ENCODE measurements at regions not wholly inside any gene's neighbourhood (a gene's known extent, or its start where the extent isn't known, plus 50 kb on each side); places are given as distances from the start of the nearest gene placed in this dataset.

- no peaks in the 10 kb centered on the region for H3K9me3 ChIP-seq
- DNase-seq: no peak
- TF ChIP-seq EP300 (IDR thresholded peaks at IDR 0.05; ENCODE audit: low read depth) (no peak), POLR2AphosphoS5 (IDR thresholded peaks at IDR 0.05) (no peak), CTCF (IDR thresholded peaks at IDR 0.05) (no peak), POLR2A (IDR thresholded peaks at IDR 0.05) (no peak)
- no peaks in the 10 kb centered on the region for H3K36me3 ChIP-seq
- WGBS, 2 donors (ENCODE audit: low coverage in 1 of 2): 57 to 80% methylated on average over 1 to 4 of the region's 4 CpGs
- intact Hi-C loops (cut with DNase I; ENCODE audit: low total_unique reads): no loop called here
- no peaks in the 10 kb centered on the region for H3K27me3 ChIP-seq
- H3K4me1 ChIP-seq: peaks cover 0 to 7% (median 0%) of the 10 kb centered on the region in 4 donors
- in situ Hi-C loops (cut with MboI; ENCODE audit: low pct_ligation_motif_present in 1 of 4, low pct_unique_long_range_greater_than_20kb in 1 of 4, low sequenced_read_pairs in 3 of 4): no loop called here
- no peak overlapping the region for H3K27ac ChIP-seq
- H3K4me3 ChIP-seq: no peak overlapping the region
Observed at GRCh38 chr6:134415656-134416055, 97.7 kb upstream of the SGK1 start.

GRCh38 chr6:134415194-134415593 is 97.3 kb upstream of the SGK1 start:
- H3K4me1 ChIP-seq: peaks cover 0 to 7% (median 0%) of the 10 kb centered on the region in 4 donors
- intact Hi-C loops (cut with DNase I; ENCODE audit: low total_unique reads) (no loop called here), in situ Hi-C loops (cut with MboI; ENCODE audit: low pct_ligation_motif_present in 1 of 4, low pct_unique_long_range_greater_than_20kb in 1 of 4, low sequenced_read_pairs in 3 of 4) (no loop called here)
- no peak for DNase-seq
- no peaks in the 10 kb centered on the region for H3K36me3 ChIP-seq
- WGBS, 2 donors (ENCODE audit: low coverage in 1 of 2): 73 to 77% methylated on average over 4 of the region's 4 CpGs
- H3K27me3 ChIP-seq: no peaks in the 10 kb centered on the region
- H3K4me3 ChIP-seq: no peak overlapping the region
- no peak for TF ChIP-seq POLR2A (IDR thresholded peaks at IDR 0.05)
- TF ChIP-seq EP300 (IDR thresholded peaks at IDR 0.05; ENCODE audit: low read depth): no peak
- no peak for TF ChIP-seq POLR2AphosphoS5 (IDR thresholded peaks at IDR 0.05)
- TF ChIP-seq CTCF (IDR thresholded peaks at IDR 0.05): no peak
- no peak overlapping the region for H3K27ac ChIP-seq
- H3K9me3 ChIP-seq: no peaks in the 10 kb centered on the region

- WGBS, 2 donors (ENCODE audit: low coverage in 1 of 2): 76 to 92% methylated on average over 2 to 7 of the region's 7 CpGs
- Histone ChIP-seq H3K4me1 (peaks cover 0 to 7% (median 0%) of the 10 kb centered on the region in 4 donors), H3K4me3 (no peak overlapping the region), H3K27me3 (no peaks in the 10 kb centered on the region), H3K27ac (no peak overlapping the region), H3K36me3 (no peaks in the 10 kb centered on the region), H3K9me3 (no peaks in the 10 kb centered on the region)
- DNase-seq: no peak
- in situ Hi-C loops (cut with MboI; ENCODE audit: low pct_ligation_motif_present in 1 of 4, low pct_unique_long_range_greater_than_20kb in 1 of 4, low sequenced_read_pairs in 3 of 4): no loop called here
- intact Hi-C loops (cut with DNase I; ENCODE audit: low total_unique reads): no loop called here
- TF ChIP-seq CTCF (IDR thresholded peaks at IDR 0.05): no peak
- no peak for TF ChIP-seq POLR2A (IDR thresholded peaks at IDR 0.05)
- TF ChIP-seq POLR2AphosphoS5 (IDR thresholded peaks at IDR 0.05): no peak
- no peak for TF ChIP-seq EP300 (IDR thresholded peaks at IDR 0.05; ENCODE audit: low read depth)
Observed at GRCh38 chr6:134414793-134415192, 96.9 kb upstream of the SGK1 start.

GRCh38 chr6:134413241-134413643 is 95.3 kb upstream of the SGK1 start:
- no peaks in the 10 kb centered on the region for H3K9me3 ChIP-seq
- TF ChIP-seq EP300 (IDR thresholded peaks at IDR 0.05; ENCODE audit: low read depth): no peak
- TF ChIP-seq CTCF (IDR thresholded peaks at IDR 0.05): no peak
- TF ChIP-seq POLR2A (IDR thresholded peaks at IDR 0.05): no peak
- no peak for TF ChIP-seq POLR2AphosphoS5 (IDR thresholded peaks at IDR 0.05)
- DNase-seq: no peak
- in situ Hi-C loops (cut with MboI; ENCODE audit: low pct_ligation_motif_present in 1 of 4, low pct_unique_long_range_greater_than_20kb in 1 of 4, low sequenced_read_pairs in 3 of 4) (no loop called here), intact Hi-C loops (cut with DNase I; ENCODE audit: low total_unique reads) (no loop called here)
- H3K4me3 ChIP-seq: no peak overlapping the region
- peaks cover 0 to 7% (median 0%) of the 10 kb centered on the region in 4 donors for H3K4me1 ChIP-seq
- no peaks in the 10 kb centered on the region for H3K36me3 ChIP-seq
- H3K27me3 ChIP-seq: no peaks in the 10 kb centered on the region
- WGBS, 2 donors (ENCODE audit: low coverage in 1 of 2): 67 to 76% methylated on average over 1 of the region's 1 CpG
- no peak overlapping the region for H3K27ac ChIP-seq

Measured in transverse colon (tissue), 4 donors.